T-cell (primary cell): ENCODE measurements at regions not wholly inside any gene's neighbourhood (a gene's known extent, or its start where the extent isn't known, plus 50 kb on each side); places are given as distances from the start of the nearest gene placed in this dataset.

Experiments
- ATAC-seq, 4 experiments: fragments of 200-7000 bp in 3 of 4; fragments of 150-1000 bp in 1 of 4; cut with Tn5 transposase; replicated peaks in 1 of 4; 1 replicate in 3 of 4; 2 replicates in 1 of 4; pipeline ENCODE4 v1.10.0; 2021; ENCODE audit warnings: moderate library complexity in 3 of 4, mild to moderate bottlenecking in 2 of 4, moderate number of reproducible peaks in 1 of 4
- CTCF ChIA-PET, 2 donors: fragments of 300-600 bp; sonication (Branson Sonifier 250); formaldehyde crosslinking; loops; one replicate each; lab custom pipeline; 2022; ENCODE audit warnings: antibody characterized with exemption in 2 of 2; lab: Charles Lee
- POLR2A ChIA-PET, 2 donors: fragments of 300-600 bp; sonication (Branson Sonifier 250); formaldehyde crosslinking; loops; one replicate each; lab custom pipeline; 2022; ENCODE audit warnings: antibody characterized with exemption in 2 of 2; lab: Charles Lee
- DNase-seq, 35 experiments: peaks; one replicate each; pipeline versions ENCODE4 v3.0.0 to v3.0.0-alpha.2; 2013 to 2023
- H3K27ac ChIP-seq: one replicate; pipeline ENCODE4 v1.5.1; 2013; ENCODE audit warnings: low read length
- H3K27me3 ChIP-seq, 2 experiments: replicated peaks in 1 of 2; 1 replicate in 1 of 2; 2 replicates in 1 of 2; pipeline versions ENCODE4 v1.6.1 to v1.7.0; 2013; ENCODE audit warnings: low read length in 1 of 2, mixed read lengths in 1 of 2; ENCODE audit not compliant: control insufficient read depth in 2 of 2, insufficient read depth in 2 of 2; ENCODE audit errors: extremely low read depth in 1 of 2
- H3K36me3 ChIP-seq, 2 donors: 1 replicate in 1 of 2; 2 replicates in 1 of 2; pipeline versions ENCODE4 v1.6.1 to v1.7.0; 2013; ENCODE audit warnings: low read length in 1 of 2; ENCODE audit not compliant: control insufficient read depth in 2 of 2, insufficient read depth in 1 of 2; ENCODE audit errors: extremely low read depth in 1 of 2
- H3K4me1 ChIP-seq, 2 experiments: 1 replicate in 1 of 2; 2 replicates in 1 of 2; pipeline versions ENCODE4 v1.6.1 to v1.7.0; 2013; ENCODE audit warnings: low read length in 2 of 2, mixed read lengths in 1 of 2; ENCODE audit not compliant: insufficient read depth in 2 of 2, control insufficient read depth in 1 of 2; ENCODE audit errors: extremely low read depth in 1 of 2
- H3K4me3 ChIP-seq, 2 donors: 1 replicate in 1 of 2; 2 replicates in 1 of 2; pipeline versions ENCODE4 v1.5.1 to v1.7.0; 2013; ENCODE audit warnings: mild to moderate bottlenecking in 2 of 2, low read length in 1 of 2, moderate library complexity in 1 of 2; ENCODE audit not compliant: control insufficient read depth in 1 of 2; ENCODE audit errors: extremely low read depth in 1 of 2
- H3K9me3 ChIP-seq: 2 replicates; pipeline ENCODE4 v1.7.0; 2013
- H3K27ac Mint-ChIP-seq, 2 donors: one replicate each; pipeline ENCODE4 v1.8.0; 2020 to 2021; ENCODE audit warnings: mild to moderate bottlenecking in 2 of 2, mixed read lengths in 2 of 2
- H3K27me3 Mint-ChIP-seq, 2 donors: one replicate each; pipeline ENCODE4 v1.8.0; 2021 to 2022; ENCODE audit warnings: mixed read lengths in 2 of 2
- H3K36me3 Mint-ChIP-seq: one replicate; pipeline ENCODE4 v1.8.0; 2021; ENCODE audit warnings: mixed read lengths
- H3K4me1 Mint-ChIP-seq, 3 donors: one replicate each; pipeline ENCODE4 v1.8.0; 2020 to 2022; ENCODE audit warnings: mixed read lengths in 3 of 3, mild to moderate bottlenecking in 1 of 3
- H3K4me3 Mint-ChIP-seq, 3 donors: one replicate each; pipeline ENCODE4 v1.8.0; 2020 to 2022; ENCODE audit warnings: mild to moderate bottlenecking in 3 of 3, mixed read lengths in 3 of 3, moderate library complexity in 3 of 3
- H3K9me3 Mint-ChIP-seq, 3 donors: one replicate each; pipeline ENCODE4 v1.8.0; 2020 to 2022; ENCODE audit warnings: mixed read lengths in 3 of 3
- WGBS: methylation state at CpG from one replicate; pipeline ENCODE4 v1.1.5; 2013; ENCODE audit warnings: missing lambda C conversion rate; ENCODE audit not compliant: insufficient coverage; 5-methylcytosine and 5-hydroxymethylcytosine counted together

DNA sequence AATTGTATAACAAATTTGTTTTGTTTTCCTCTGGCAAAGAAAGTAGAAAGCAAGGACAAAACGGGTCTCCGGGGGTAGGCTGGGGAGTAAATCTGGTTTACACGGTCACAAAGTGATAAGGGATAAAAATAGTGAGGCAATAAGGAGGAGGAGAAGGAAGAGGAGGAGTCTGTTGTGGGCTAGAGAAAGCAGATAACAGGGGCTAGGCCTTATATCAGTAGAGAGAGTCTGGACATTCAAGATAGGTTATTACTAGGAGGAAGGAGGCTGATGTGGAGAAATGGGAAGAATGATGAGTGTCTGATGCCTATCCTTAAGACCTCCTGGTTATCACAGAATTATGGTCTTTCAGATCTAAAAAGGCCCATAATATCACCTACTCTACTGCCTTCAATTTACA lies 83.2 kb upstream of the SSTR1 start:
- POLR2A ChIA-PET, result no interaction called here
- peaks cover 0 to 6% of the 10 kb centered on the region in 2 experiments for H3K4me1 ChIP-seq
- H3K27me3 ChIP-seq, result no peaks in the 10 kb centered on the region
- no peak overlapping the region for H3K27ac ChIP-seq
- peak overlapping the region; percentile 13 to 45 for H3K27ac Mint-ChIP-seq
- ATAC-seq (no peak), DNase-seq (no peak)
- H3K9me3 Mint-ChIP-seq, result no peaks in the 10 kb centered on the region
- H3K4me3 ChIP-seq, result no peak overlapping the region
- H3K9me3 ChIP-seq, result no peaks in the 10 kb centered on the region
- H3K36me3 Mint-ChIP-seq, result no peaks in the 10 kb centered on the region
- CTCF ChIA-PET, result interaction anchor here in 1 of 2 donors (0.7 kb wide), 1 partner anchor 25 kb away, joined by 3 read pairs; no protein-coding TSS in a partner anchor
- H3K27me3 Mint-ChIP-seq, result no peaks in the 10 kb centered on the region
- no peaks in the 10 kb centered on the region for H3K36me3 ChIP-seq
- H3K4me1 Mint-ChIP-seq, result peaks cover 36 to 53% (median 45%) of the 10 kb centered on the region in 3 donors
- WGBS, result 74% methylated on average over 3 of the region's 3 CpGs
- no peak overlapping the region for H3K4me3 Mint-ChIP-seq

DNA sequence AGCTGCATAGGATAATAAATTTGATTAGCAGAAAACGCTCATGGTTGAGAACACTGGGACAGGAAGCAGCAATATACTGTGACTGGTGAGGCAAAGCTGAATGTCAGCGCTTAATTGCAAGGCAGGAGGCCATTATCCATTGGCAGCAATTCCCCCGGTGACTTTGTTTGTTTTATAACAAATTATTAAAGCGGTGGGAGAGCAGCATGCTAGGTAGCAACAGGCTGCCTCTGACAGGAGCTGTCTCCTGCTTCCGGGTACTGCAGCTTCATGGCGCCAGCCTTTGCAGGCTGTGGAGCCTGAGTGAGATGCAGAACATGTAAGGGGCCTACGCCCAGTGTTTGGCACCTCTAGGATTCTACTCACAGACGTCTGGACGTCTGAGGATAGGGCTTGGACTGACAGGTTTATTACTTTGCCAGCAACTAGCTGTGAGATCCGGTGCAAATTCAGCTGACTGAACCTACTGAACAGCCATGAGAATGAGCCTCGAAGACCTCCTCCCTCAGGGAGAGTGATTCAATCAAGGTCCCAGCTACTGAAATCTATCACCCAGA lies 82.1 kb upstream of the SSTR1 start:
- POLR2A ChIA-PET, result no interaction called here

DNA sequence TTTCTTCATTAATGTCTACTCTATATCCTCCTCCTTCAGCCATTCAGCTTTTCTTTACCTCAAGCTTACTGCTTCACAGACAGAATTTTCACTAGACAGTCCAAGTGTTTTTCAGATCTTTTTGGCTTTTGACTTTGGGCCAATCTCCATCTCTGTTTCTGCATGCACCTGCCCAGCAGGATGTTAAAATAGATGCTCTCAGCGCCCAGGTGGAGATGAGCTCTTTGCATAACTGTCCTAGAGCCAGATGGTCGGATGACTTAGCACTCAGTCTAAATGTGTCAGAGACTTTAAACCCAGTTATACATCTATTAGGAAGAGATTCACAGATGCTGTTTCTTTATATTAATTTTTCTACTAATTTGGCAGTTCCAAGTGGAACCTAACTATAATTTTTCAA lies 80.3 kb upstream of the SSTR1 start:
- Histone ChIP-seq H3K9me3 (no peaks in the 10 kb centered on the region), H3K4me1 (peaks cover 0 to 9% of the 10 kb centered on the region in 2 experiments), H3K27me3 (no peaks in the 10 kb centered on the region), H3K27ac (no peak overlapping the region), H3K36me3 (no peaks in the 10 kb centered on the region), H3K4me3 (no peak overlapping the region)
- ATAC-seq, result no peak
- ChIA-PET POLR2A (no interaction called here), CTCF (no interaction called here)
- Mint-ChIP-seq H3K27me3 (no peaks in the 10 kb centered on the region), H3K9me3 (peaks cover 0 to 5% (median 0%) of the 10 kb centered on the region in 3 donors), H3K4me1 (peaks cover 36 to 49% (median 45%) of the 10 kb centered on the region in 3 donors), H3K36me3 (no peaks in the 10 kb centered on the region), H3K27ac (no peak overlapping the region), H3K4me3 (no peak overlapping the region)
- WGBS, result 86% methylated on average over 1 of the region's 2 CpGs
- DNase-seq, result no peak

More for the DNA sequence above, 82.1 kb upstream of the SSTR1 start:
- Mint-ChIP-seq H3K36me3 (no peaks in the 10 kb centered on the region), H3K27ac (peak overlapping the region; percentile 49 to 69), H3K4me3 (peak overlapping the region in 1 of 3 donors; percentile 18), H3K4me1 (peaks cover 46 to 58% (median 55%) of the 10 kb centered on the region in 3 donors), H3K9me3 (peaks cover 0 to 5% (median 0%) of the 10 kb centered on the region in 3 donors), H3K27me3 (no peaks in the 10 kb centered on the region)
- no peaks in the 10 kb centered on the region for H3K27me3 ChIP-seq
- ATAC-seq (peak in 3 of 4 experiments; percentile 43 to 70 (median 44)), DNase-seq (peak in 6 of 35 experiments; percentile 0 to 10 (median 2))
- CTCF ChIA-PET, result interaction anchor here in 1 of 2 donors (0.6 kb wide), 1 partner anchor 52 kb away, joined by 5 read pairs; no protein-coding TSS in a partner anchor
- no peaks in the 10 kb centered on the region for H3K9me3 ChIP-seq
- H3K4me3 ChIP-seq, result no peak overlapping the region
- WGBS, result 71% methylated on average over 9 of the region's 11 CpGs
- H3K4me1 ChIP-seq, result peaks cover 0 to 9% of the 10 kb centered on the region in 2 experiments
- no peaks in the 10 kb centered on the region for H3K36me3 ChIP-seq
- peak overlapping the region; percentile 39 for H3K27ac ChIP-seq

DNA sequence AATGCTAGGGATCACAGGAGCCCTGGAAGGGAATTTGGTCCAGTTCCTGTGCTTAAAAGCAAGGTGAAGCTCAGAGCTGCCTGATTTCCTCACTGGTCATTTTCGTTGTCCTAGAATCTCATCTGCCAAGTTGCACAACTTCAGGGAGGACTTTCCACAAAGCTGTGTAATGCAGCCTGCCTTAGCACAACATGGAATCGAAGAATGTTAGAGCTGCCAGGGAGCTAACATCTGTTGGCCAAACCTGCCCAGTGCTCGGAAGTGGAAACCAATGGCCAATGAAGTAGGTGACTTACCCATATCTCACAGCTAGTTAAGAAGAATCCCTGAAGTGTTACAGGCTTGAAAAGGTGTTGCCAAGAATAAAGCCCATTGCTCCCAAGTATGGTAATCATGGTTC lies 79.9 kb upstream of the SSTR1 start:
- ATAC-seq, result no peak
- CTCF ChIA-PET, result no interaction called here
- no peak for DNase-seq

DNA sequence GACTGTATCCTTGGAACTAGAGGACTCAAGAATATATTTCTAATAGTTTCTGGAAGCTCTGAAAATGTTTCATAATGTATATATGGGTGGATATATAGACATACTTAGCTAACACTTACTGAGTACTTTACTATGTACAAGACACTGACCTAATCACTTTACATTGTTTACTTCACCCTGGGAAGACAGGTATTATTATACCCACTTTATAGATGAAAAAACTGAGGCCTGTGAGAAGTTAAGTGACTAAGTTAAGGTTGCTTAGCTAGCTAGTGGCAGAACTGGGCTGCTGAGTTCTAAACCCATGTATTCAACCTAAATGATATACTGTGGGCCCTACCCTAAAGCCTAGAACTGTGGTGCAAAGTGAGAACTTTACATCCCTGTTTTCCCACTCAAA lies 79.1 kb upstream of the SSTR1 start:
- H3K4me1 Mint-ChIP-seq, result peaks cover 36 to 45% (median 44%) of the 10 kb centered on the region in 3 donors
- no peak overlapping the region for H3K4me3 ChIP-seq
- peaks cover 0 to 5% (median 0%) of the 10 kb centered on the region in 3 donors for H3K9me3 Mint-ChIP-seq
- POLR2A ChIA-PET, result interaction anchor here in 1 of 2 donors (0.6 kb wide), 1 partner anchor 64 kb away, joined by 3 read pairs; no protein-coding TSS in a partner anchor
- DNase-seq (no peak), ATAC-seq (no peak)
- no peaks in the 10 kb centered on the region for H3K36me3 ChIP-seq
- CTCF ChIA-PET, result no interaction called here
- no peaks in the 10 kb centered on the region for H3K27me3 Mint-ChIP-seq
- no peaks in the 10 kb centered on the region for H3K27me3 ChIP-seq
- H3K27ac ChIP-seq, result no peak overlapping the region
- peak overlapping the region; percentile 48 to 75 for H3K27ac Mint-ChIP-seq
- H3K4me3 Mint-ChIP-seq, result no peak overlapping the region
- no peaks in the 10 kb centered on the region for H3K36me3 Mint-ChIP-seq
- H3K4me1 ChIP-seq, result peaks cover 0 to 9% of the 10 kb centered on the region in 2 experiments
- H3K9me3 ChIP-seq, result no peaks in the 10 kb centered on the region

More for the DNA sequence above, 79.9 kb upstream of the SSTR1 start:
- H3K27ac ChIP-seq, result no peak overlapping the region
- peaks cover 0 to 9% of the 10 kb centered on the region in 2 experiments for H3K4me1 ChIP-seq
- H3K27ac Mint-ChIP-seq, result no peak overlapping the region
- WGBS, result 86% methylated on average over 3 of the region's 3 CpGs
- H3K36me3 Mint-ChIP-seq, result no peaks in the 10 kb centered on the region
- no peaks in the 10 kb centered on the region for H3K9me3 ChIP-seq
- no peaks in the 10 kb centered on the region for H3K36me3 ChIP-seq
- H3K4me1 Mint-ChIP-seq, result peaks cover 36 to 45% (median 45%) of the 10 kb centered on the region in 3 donors
- no peaks in the 10 kb centered on the region for H3K27me3 Mint-ChIP-seq
- H3K4me3 ChIP-seq, result no peak overlapping the region
- POLR2A ChIA-PET, result interaction anchor here in 1 of 2 donors (0.5 kb wide), 1 partner anchor 1013 kb away, joined by 9 read pairs; no protein-coding TSS in a partner anchor
- peaks cover 0 to 5% (median 0%) of the 10 kb centered on the region in 3 donors for H3K9me3 Mint-ChIP-seq
- H3K4me3 Mint-ChIP-seq, result no peak overlapping the region
- H3K27me3 ChIP-seq, result no peaks in the 10 kb centered on the region

DNA sequence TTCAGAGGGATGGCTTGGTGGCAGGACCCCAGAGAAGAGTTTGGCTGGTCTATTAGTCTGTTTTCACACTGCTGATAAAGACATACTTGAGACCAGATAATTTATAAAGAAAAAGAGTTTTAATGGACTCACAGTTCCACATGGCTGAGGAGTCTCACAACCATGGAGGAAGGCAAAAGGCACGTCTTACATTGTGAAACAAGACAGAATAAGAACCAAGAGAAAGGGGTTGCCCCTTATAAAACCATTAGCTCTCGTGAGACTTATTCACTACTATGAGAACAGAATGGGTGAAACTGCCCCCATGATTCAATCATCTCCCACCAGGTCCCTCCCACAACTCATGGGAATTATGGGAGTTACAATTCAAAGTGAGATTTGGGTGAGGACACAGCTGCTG lies 78.5 kb upstream of the SSTR1 start:
- Histone ChIP-seq H3K27ac (peak overlapping the region; percentile 37), H3K9me3 (no peaks in the 10 kb centered on the region), H3K36me3 (no peaks in the 10 kb centered on the region), H3K4me1 (peaks cover 0 to 9% of the 10 kb centered on the region in 2 experiments), H3K27me3 (no peaks in the 10 kb centered on the region), H3K4me3 (no peak overlapping the region)
- H3K27ac Mint-ChIP-seq, result peak overlapping the region in 1 of 2 donors; percentile 80
- no peaks in the 10 kb centered on the region for H3K27me3 Mint-ChIP-seq
- H3K4me1 Mint-ChIP-seq, result peaks cover 32 to 40% (median 40%) of the 10 kb centered on the region in 3 donors
- ChIA-PET CTCF (no interaction called here), POLR2A (interaction anchor here in 1 of 2 donors (0.6 kb wide), 1 partner anchor 65 kb away, joined by 3 read pairs; no protein-coding TSS in a partner anchor)
- no peaks in the 10 kb centered on the region for H3K36me3 Mint-ChIP-seq
- ATAC-seq (no peak), DNase-seq (no peak)
- H3K4me3 Mint-ChIP-seq, result no peak overlapping the region
- H3K9me3 Mint-ChIP-seq, result peaks cover 0 to 5% (median 0%) of the 10 kb centered on the region in 3 donors
- WGBS, result no CpG with 5 or more reads among the region's 2 CpGs
